ENCODE measurements at regions not wholly inside any gene's neighbourhood (a gene's known extent, or its start where the extent isn't known, plus 50 kb on each side); places are given as distances from the start of the nearest gene placed in this dataset.

GRCh38 chr7:22657479-22657878 lies 69.5 kb upstream of the IL6 start:
- no peak for DNase-seq (ENCODE audit: low spot score)

DNA sequence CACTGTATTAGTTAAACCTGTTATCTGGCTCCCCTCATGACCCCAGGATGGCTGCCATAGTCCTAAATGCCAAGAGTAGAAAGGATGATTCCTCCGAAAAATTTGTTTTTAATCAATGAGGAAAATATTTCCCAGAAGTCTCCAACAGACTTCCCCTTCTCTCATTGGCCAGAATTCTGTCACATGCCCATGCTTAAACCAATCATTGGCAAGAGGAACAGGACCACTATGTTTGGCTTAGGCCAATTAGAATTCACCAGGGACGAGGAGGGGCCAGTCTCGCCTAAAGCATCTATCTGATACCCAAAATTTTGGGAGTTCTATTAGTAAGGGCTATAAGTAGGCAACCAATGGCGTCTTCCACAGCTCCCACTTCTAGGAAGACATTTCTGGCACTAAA lies 71.2 kb upstream of the IL6 start:
- DNase-seq (ENCODE audit: low spot score) = no peak

DNA sequence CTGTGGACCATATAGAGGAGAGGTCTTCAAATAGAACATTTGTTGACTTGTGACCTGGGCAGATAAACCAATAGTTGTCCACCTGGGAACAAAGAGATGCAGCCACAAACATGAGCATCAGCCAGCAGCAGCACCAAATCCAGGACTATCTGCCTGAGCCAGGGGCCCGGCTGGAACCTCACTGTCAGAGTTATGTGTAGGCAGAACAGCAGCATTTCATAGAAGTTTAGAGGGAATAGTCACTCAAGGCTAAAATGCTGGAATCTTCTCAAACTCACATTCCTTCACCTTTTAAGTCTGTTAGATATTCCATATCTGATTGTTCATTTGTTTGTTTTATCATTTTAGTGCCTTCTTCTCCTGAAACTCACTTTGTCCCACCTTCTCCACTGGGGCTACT lies 72.2 kb upstream of the IL6 start:
- DNase-seq (ENCODE audit: low spot score) = no peak

DNA sequence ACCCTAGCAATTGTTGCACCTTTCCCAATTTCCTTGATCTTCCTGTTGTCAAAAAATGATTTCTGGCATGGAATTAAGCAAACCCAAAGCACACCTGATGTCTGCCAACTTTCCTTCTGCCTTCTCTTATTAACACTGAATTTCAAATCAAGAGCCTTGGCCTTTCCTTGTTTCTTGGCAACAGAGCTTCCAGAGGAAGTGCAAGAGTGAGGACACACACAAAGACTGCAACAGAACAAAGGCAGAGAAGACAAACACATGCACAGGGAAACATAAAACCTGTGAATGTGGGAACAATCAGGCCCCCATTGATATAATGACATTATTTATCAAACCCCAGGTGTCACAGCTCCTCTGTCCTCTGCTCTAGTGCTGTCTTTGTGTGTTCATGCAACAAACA lies 73.0 kb upstream of the IL6 start:
- DNase-seq (ENCODE audit: low spot score) = no peak

GRCh38 chr7:22651534-22652243 lies 75.3 kb upstream of the IL6 start:
- no peak for DNase-seq (ENCODE audit: low spot score)

- DNase-seq (ENCODE audit: low spot score) = no peak
Measured at GRCh38 chr7:22651036-22651435, 76.0 kb upstream of the IL6 start.

DNA sequence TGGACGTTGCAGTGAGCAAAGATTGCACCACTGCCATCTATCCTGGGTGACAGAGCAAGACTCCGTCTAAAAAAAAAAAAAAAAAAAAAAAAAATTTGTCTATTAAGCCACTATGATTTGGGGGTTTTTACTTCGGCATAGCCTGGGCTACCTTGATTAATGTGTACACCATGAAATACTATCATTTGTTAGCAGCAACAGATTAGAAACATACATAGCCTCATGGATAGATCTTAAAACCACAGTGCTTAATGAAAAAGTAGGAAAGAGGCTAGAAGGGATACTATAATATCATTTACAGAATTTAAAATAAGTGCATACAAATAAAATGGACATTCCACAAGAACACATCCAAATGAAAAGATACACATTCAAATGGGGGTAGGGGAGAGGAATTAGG lies 77.3 kb upstream of the IL6 start:
- DNase-seq (ENCODE audit: low spot score) = no peak

- no peak for DNase-seq (ENCODE audit: low spot score)
Measured at GRCh38 chr7:22647451-22648257, 79.3 kb upstream of the IL6 start.

- DNase-seq (ENCODE audit: low spot score) = no peak
Measured at GRCh38 chr7:22645418-22646181, 81.4 kb upstream of the IL6 start.

DNA sequence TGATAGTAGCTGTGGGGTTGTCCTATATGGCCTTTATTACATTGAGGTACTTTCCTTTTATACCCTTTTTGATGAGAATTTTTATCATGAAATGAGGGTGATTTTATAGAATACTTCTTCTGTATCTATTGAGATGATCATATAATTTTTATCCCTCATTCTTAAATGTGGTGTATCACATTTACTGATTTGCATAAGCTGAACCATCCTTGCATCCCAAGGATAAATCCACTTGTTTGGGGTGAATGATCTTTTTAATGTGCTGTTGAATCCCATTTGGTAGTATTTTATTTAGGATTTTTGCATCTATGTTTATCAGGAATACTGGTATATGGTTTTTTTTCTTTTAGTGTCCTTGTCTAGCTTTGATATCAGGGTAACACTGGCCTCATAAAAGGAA lies 84.5 kb upstream of the IL6 start:
- DNase-seq (ENCODE audit: low spot score) = no peak

DNA sequence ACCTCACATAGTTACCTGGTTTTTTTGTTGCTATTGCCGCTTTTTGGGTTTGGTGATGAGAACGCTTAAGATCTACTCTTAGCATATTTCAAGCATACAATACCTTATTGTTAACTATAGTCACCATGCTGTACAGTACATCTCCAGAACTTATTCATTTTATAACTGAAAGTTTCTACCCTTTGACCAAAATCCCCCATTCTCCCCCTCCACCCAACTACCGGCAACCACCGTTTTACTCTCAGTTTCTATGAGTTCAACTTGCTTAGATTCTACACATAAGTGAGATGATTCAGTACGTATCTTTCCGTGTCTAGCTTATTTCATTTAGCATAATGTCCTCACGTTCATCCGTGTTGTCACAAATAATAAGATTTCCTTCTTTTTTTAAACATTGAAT lies 86.7 kb upstream of the IL6 start:
- peak; percentile 87 for DNase-seq (ENCODE audit: low spot score)

GRCh38 chr7:22639396-22639795 lies 87.6 kb upstream of the IL6 start:
- DNase-seq (ENCODE audit: low spot score) = no peak

- DNase-seq (ENCODE audit: low spot score) = no peak
Measured at GRCh38 chr7:22635349-22635748, 91.7 kb upstream of the IL6 start.

DNA sequence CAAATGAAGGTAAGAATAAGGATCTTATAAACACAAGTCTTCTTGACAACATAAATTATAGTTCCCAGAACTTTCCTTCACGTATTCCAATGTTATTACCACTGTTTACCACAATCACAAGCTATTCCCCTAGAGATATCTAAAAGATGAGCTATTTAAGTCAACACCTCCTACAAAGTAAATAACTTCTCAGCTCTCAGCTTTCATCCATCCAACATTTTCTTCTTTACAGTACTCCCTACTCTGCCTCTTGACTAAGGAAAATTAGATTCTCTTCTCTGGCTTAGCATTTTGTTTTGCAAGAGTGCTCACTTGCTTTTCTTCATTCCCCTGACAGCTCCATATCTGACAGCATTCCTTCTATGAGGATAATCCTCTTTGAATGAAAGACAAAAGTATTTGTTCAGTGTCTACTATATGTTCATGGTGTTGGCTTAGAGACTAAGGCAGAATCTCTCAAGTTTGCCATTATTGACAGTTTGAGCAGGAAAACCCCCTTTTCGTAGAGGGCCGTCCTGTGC lies 93.0 kb upstream of the IL6 start:
- no peak for DNase-seq (ENCODE audit: low spot score)

DNA sequence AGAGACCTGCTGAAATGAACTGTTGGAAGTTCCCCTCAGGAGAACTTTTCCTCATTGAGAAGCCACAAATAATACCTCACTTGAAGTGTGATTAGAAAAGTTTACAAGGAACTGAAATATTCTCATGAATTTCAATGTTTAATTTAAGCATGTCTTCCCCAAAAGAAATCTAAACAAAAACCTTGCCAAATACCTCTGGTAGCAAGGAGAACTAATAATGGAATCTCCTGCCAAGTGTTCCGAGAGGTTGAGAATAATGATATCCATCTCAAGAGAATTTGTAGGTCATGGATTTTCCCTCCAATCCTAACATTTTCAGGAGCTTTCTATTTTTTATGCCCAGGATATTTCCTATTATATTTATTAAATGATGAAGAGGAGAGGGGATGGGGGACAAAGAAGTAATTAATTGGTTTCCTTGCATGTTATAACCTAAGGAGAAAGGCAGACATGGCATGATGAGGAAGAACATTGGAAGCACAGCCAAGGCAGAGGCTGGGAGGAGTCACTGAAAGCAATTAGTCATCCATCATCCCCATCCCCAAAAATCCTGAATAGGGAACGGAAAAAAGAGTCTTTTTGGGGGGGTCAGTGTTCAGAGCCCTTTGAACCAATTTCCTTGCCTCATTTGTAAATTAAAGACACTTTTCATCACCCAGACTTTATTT lies 93.6 kb upstream of the IL6 start:
- DNase-seq (ENCODE audit: low spot score) = no peak

DNA sequence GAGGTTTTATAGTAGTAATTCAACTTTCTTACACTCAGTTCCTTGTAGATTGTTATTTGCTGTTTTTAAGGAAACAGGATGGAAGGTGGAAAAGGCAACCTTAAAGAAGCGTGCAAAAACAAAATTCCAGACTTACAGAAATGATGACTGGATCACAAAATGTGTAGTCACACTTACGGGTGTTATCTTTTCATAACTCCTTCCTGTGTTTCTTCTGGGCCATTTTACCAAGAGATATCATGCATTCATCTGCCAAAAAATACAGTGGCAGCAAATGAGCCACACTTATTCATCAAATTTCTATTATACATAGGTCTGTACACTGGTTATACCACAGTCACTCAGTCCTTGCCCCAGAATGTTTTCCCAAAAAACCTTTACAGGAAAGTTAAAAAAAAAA lies 94.3 kb upstream of the IL6 start:
- no peak for DNase-seq (ENCODE audit: low spot score)

GRCh38 chr7:22631730-22632129 lies 95.3 kb upstream of the IL6 start:
- no peak for DNase-seq (ENCODE audit: low spot score)

- no peak for DNase-seq (ENCODE audit: low spot score)
Measured at GRCh38 chr7:22630069-22630468, 96.9 kb upstream of the IL6 start.

- DNase-seq (ENCODE audit: low spot score) = no peak
Measured at GRCh38 chr7:22629056-22629455, 97.9 kb upstream of the IL6 start.

DNA sequence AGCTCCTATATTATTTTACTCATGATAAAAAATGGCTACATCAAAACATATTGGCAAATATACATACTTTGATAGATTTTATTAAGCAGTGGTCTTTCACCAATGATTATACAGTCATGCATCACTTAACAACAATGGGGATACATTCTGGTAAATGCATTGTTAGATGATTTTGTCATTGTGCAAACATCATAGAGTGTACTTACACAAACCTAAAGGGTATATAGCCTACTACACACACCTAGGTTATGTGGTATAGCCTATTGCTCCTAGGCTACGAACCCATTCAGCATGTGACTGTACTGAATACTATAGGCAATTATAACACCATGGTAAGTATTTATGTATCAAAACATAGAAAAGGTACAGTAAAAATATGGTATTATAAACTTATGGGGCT lies 98.9 kb upstream of the IL6 start:
- DNase-seq (ENCODE audit: low spot score) = no peak

GRCh38 chr7:22627136-22627535 lies 99.9 kb upstream of the IL6 start:
- no peak for DNase-seq (ENCODE audit: low spot score)

DNA sequence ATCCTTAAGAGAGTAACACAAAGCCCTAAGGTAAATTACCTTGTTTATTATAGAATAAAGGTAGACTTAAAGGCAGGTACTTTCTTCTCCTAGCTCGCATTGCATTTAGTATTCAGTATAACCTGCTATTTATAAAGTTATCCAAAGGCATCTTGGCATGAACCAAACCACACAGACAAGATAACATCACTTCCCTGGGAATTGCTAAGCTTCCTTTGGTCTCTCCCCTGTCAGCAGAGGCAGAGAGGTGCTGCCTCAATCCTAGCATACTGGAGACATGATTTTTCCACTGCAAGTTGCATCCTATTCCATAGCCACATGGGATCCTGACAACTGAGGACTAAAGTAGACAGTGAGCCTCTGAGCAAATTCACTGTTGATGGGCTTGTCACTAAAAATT lies 101.7 kb upstream of the IL6 start:
- no peak for DNase-seq (ENCODE audit: low spot score)

Data from activated CD4-positive, alpha-beta T cell treated with anti-CD3 and anti-CD28 coated beads, Interleukin-2, Interleukin-4, amounts not matched to agents 100 ng/mL and 50 ng/mL, durations not matched to agents 16 hours and 8 hours (primary cell).